ENCODE measurements at regions not wholly inside any gene's neighbourhood (a gene's known extent, or its start where the extent isn't known, plus 50 kb on each side); places are given as distances from the start of the nearest gene placed in this dataset.
A peak's percentile ranks its signal among the peaks of the same experiment; 100 is the strongest.
"Not testable (repeated sequence)": the region's sequence is repeated elsewhere in the genome, so short reads cannot be mapped to it uniquely, and the experiment has no call there.

GRCh38 chr5:111631328-111631727, 119.0 kb upstream of the STARD4 start:
- no peak for DNase-seq

- DNase-seq, result no peak
Observed at GRCh38 chr5:111628901-111629300, 116.6 kb upstream of the STARD4 start.

DNA sequence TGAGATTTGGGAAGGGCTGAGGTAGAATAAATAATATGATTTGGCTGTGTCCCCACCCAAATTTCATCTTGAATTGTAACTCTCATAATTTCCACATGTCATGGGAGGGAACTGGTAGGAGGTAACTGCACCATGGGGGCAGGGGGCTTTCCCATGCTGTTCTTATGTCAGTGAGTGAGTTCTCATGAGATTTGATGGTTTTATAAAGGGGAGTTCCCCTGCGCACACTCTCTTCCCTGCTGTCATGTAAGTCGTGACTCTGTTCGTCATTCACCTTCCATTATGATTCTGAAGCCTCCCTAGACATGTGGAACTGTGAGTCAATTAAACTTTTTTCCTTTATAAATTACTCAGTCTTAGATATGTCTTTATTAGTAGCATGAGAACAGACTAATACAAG, 115.5 kb upstream of the STARD4 start:
- DNase-seq, result peak; percentile 13

DNA sequence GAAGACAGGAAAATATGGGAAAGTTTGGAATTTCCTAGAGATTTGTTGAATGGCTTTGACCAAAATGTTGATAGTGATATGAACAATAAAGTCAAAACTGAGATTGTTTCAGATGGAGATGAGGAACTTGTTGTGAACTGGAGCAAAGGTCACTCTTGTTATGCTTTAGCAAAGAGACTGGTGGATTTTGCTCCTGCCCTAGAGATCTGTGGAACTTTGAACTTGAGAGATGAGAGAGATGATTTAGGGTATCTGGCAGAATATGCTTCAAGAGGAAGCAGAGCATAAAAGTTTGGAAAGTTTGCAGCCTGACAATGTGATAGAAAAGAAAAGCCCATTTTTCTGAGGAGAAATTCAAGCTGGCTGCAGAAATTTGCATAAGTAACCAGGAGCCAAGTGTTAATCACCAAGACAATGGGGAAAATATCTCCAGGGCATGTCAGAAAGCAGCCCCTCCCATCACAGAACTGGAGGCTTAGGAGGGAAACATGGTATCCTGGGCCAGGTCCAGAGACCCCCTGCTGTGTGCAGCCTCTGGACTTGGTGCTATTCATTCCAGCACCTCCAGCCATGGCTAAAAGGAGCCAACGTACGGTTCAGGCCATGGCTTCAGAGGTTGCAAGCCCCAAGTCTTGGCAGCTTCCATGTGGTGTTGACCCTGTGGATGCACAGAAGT, 114.3 kb upstream of the STARD4 start:
- DNase-seq, result no peak

DNA sequence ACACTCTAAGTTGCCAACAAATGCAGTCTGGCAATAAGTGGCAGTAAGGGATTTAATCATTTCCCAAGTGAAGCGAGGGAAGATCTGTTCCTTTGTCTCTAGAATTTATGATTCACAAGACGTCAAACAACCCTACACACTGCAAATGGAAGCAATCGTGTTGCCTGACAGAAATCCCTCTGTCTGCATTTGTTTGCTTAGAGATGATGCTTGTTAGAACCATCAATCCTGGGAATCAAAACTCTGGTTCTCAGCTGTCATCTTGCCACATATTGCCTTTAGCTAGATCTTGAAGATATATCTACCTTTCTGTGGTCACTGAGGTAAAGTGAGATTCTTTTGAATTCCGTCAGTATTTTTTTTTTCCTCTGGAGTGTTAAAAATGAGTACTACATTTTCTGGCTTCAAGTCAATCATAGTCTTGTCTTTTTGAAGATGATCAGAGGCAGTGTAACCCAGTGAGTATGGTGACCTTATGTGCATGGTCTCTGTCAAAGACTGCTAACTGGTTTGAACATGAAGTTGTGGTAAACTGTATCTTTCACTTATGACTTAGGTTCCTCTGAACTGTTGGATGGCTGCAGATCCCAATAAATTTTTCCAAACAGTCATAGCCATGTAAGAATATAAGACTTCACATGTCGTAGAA, 106.4 kb upstream of the STARD4 start:
- DNase-seq, result no peak

- no peak for DNase-seq
Observed at GRCh38 chr5:111615054-111615453, 102.7 kb upstream of the STARD4 start.

GRCh38 chr5:111612013-111612630, 99.8 kb upstream of the STARD4 start:
- not testable (repeated sequence) for DNase-seq

- no peak for DNase-seq
Observed at GRCh38 chr5:111606194-111606593, 93.9 kb upstream of the STARD4 start.

DNA sequence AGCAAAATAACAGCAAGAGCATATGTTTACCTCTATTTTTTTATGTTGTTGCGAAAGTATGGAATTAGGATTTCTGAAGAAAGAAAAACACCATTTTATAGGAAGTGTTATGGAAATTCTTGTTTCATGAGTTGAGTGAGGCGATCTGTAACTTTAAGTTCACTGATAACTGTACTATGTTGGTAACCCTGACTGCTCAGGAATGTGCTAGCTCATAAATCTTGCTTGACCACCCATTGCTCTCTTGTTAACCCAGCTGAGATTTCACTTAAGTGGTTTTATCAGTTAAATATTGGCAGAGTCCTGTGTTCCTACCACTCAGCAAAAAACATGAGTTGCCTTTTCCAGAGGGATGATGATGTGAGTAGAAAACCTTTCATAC, 91.1 kb upstream of the STARD4 start:
- DNase-seq, result no peak

- no peak for DNase-seq
Observed at GRCh38 chr5:111602817-111603445, 90.6 kb upstream of the STARD4 start.

GRCh38 chr5:111598996-111599395, 86.7 kb upstream of the STARD4 start:
- DNase-seq, result no peak

DNA sequence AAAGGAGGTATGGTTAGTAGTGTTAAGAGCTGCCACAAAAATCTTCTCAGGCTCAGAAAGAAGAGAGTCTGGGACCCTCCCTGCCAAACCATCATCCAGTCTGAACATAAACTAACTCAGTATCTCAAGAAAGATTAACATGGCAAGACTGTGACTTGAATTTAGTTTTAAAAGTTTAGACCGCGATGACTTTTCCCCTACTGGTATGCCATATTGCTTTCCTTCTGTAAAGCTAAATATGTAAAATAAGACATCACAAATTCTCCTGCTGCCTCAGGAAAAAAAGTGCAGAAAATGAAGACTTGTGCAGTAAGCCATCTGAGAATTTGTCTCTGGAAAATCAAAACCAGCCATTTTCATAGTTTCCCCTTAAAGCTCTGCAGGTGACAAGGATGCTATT, 85.2 kb upstream of the STARD4 start:
- no peak for DNase-seq

- DNase-seq, result no peak
Observed at GRCh38 chr5:111596705-111597104, 84.4 kb upstream of the STARD4 start.

DNA sequence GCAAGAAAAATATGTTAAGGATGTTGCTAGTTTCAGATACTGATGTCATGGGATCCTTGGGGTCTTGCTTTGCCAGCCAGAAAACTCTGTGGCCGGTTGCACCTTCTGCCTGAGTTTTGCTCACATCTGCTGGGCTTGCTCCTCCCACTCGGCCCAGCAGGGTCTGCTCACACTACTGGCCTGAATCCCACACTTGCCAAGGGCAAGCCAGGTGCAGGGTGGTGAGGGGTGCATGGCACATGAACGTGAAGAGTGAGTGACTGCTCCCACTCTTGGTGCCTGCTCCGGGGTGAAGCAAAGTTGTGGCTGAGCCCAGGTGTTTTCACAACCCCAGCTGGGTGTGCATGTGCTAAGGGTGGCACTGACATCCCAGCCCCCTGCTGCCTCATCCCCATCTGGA, 83.1 kb upstream of the STARD4 start:
- no peak for DNase-seq

- DNase-seq, result no peak
Observed at GRCh38 chr5:111589316-111589715, 77.0 kb upstream of the STARD4 start.

- DNase-seq, result no peak
Observed at GRCh38 chr5:111587728-111588127, 75.4 kb upstream of the STARD4 start.

GRCh38 chr5:111585946-111586345, 73.6 kb upstream of the STARD4 start:
- DNase-seq, result no peak

GRCh38 chr5:111585291-111585690, 73.0 kb upstream of the STARD4 start:
- no peak for DNase-seq

DNA sequence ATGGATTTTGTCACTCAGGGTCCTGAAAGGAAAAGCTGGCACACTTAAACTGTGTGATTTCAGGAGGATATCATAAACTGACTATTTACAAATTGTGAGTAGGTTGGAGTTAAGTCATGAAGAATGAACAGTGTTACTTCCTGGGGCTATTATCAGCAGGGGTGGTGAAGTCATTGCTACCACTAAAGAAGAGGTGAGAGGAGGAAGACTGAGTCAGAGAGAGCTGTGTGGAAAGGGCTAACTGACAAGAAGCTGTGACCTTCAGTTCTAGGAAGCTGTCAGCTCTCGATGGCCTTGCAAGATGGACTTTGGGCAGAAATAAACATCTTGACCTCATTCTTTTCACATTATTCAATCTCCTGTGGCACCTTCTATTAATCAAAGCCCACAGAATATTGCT, 72.3 kb upstream of the STARD4 start:
- no peak for DNase-seq

GRCh38 chr5:111583758-111584203, 71.4 kb upstream of the STARD4 start:
- no peak for DNase-seq

DNA sequence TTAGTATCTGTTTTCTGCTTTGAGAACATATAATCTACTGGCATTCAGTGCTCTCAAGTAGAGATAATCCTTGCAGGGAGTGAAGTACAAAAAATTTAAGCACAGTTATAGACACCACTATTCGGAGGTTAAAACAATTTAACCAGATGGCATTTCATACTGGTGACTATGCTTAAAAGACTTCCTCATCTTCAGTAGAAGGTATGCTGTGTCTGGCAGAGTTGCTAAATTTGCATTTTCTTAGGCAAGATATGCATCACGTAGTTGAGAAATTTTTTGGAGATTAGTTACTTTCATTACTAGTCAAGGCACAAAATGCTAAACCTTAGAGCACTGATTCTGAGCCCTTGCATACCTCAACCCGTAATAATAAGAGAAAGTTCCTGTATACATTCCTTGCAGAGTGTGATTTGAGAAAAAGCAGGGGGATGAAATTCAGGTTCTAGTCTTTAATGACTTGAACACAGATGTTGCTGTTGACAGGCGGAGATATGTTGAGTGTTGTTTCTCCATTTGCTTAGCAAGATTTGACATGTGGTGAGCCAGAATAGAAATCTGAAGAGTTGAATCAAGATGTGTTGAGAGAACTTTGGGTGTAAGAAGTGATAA, 70.8 kb upstream of the STARD4 start:
- DNase-seq, result no peak

DNA sequence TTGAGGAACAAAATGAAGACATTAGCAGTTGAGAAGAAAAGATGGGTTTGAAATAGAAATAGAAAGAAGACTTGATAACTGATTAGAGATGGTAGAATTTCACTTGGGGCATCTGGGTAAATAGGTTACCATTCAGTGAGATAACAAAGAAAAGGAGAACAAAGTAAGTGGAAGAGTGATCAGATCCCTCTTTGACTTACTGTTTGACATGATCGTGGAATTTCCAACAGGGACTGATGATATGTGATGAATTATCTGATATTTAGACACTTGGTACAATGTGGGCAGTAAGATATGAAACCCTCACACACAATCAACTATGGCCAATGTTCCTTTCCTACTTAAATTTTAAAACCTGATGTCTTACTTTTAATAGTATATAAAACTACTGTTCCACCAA, 70.1 kb upstream of the STARD4 start:
- no peak for DNase-seq

GRCh38 chr5:111580956-111581355, 68.6 kb upstream of the STARD4 start:
- no peak for DNase-seq

GRCh38 chr5:111574311-111574710, 62.0 kb upstream of the STARD4 start:
- no peak for DNase-seq
